GM13976 (cell line): ENCODE measurements at regions not wholly inside any gene's neighbourhood (a gene's known extent, or its start where the extent isn't known, plus 50 kb on each side); places are given as distances from the start of the nearest gene placed in this dataset.

Source experiments
- DNase-seq: peaks from one replicate; pipeline ENCODE4 v3.0.0; 2012; ENCODE audit warnings: low spot score
- in situ Hi-C: fragments of 300-500 bp; cut with MboI; formaldehyde crosslinking; loops from one replicate; pipeline ENCODE4 v1.12.0; 2022; ENCODE audit warnings: low sequenced_read_pairs, mixed read lengths, inconsistent platforms; ENCODE audit not compliant: unreplicated experiment
- TF ChIP-seq, protein P1 (sequence below): IDR thresholded peaks from 2 replicates; pipeline ENCODE4 v1.5.1; 2012; ENCODE audit warnings: borderline replicate concordance, mild to moderate bottlenecking; ENCODE audit not compliant: insufficient read depth; ENCODE audit errors: extremely low read depth, missing control alignments, control extremely low read depth

DNA sequence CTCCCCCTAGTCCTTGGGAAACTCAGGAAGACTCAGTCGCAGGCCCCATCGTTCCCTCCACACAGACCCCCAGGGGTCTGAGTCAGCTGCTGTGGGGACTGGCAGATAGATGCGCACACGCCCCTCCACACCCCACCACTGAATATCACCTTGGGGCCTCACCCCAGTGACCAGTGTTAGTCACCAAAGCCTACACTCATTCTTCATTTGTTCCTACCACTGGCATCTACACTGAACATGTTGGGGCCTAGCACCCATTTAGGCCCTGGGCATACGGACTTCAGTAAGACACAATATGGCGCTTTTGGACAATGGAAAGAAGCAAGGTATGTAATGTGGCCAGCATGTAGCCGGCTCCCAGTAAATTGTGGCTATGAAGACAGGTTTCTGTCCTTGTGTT is 154.1 kb upstream of the PJA1 start:
- peak; percentile 3 for DNase-seq
- in situ Hi-C loops, result no loop called here
- TF ChIP-seq, protein P1, sequence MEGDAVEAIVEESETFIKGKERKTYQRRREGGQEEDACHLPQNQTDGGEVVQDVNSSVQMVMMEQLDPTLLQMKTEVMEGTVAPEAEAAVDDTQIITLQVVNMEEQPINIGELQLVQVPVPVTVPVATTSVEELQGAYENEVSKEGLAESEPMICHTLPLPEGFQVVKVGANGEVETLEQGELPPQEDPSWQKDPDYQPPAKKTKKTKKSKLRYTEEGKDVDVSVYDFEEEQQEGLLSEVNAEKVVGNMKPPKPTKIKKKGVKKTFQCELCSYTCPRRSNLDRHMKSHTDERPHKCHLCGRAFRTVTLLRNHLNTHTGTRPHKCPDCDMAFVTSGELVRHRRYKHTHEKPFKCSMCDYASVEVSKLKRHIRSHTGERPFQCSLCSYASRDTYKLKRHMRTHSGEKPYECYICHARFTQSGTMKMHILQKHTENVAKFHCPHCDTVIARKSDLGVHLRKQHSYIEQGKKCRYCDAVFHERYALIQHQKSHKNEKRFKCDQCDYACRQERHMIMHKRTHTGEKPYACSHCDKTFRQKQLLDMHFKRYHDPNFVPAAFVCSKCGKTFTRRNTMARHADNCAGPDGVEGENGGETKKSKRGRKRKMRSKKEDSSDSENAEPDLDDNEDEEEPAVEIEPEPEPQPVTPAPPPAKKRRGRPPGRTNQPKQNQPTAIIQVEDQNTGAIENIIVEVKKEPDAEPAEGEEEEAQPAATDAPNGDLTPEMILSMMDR, result no peak

DNA sequence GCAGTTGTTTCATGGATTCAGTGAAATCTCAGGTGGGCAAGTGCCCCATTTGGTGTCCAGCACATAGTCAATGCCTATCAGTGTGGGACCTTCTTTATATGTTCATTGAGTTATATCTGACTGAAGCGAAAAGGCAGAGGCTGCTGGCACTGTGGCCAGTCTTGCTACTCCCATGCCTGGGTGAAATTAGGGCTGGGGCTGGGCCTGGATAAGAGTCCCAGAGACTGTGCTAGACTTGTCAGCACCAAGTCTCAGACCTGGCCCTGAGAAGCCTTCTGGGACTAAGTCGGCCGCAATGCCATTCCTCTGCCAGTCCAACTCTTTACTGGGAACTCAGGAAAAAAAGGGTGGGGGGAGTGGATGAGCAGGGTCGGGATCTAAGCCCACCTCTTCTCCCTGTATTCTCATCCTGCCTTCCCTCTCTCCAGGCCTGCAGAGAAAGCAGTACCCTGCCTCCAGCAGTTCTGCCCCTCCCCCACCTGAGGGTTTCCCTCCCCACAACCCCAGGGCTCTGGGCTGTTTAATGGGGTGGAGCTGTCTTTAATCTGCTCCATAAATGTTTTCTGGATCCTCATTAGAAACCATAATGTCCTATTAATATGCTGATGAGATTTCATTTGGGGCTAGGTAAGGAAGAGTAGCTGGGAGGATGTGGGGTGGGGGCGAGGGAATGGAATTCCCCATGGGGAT is 153.5 kb upstream of the PJA1 start:
- TF ChIP-seq, protein P1, result no peak
- DNase-seq, result no peak
- in situ Hi-C loops, result no loop called here

DNA sequence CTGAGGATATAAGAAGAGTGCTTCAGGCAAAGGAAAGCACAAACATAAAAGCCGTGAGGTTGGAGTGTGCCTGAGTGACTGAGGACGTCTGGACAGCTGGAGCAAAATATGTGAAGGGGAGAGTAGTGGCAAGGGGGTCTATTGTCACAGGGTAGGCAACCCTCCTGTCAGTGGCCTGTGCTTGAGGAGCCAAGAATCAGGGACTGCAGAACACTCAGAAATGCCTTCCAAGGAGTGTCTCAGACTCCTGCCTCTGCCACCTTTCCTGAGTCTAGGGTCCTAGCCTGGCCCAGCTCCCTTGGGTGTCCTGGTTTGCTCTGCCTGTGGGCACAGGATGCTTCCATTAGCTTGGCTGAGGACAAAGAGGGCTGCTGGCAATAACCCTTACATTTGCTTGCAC is 152.5 kb upstream of the PJA1 start:
- TF ChIP-seq, protein P1, result no peak
- in situ Hi-C loops, result no loop called here
- DNase-seq, result no peak

DNA sequence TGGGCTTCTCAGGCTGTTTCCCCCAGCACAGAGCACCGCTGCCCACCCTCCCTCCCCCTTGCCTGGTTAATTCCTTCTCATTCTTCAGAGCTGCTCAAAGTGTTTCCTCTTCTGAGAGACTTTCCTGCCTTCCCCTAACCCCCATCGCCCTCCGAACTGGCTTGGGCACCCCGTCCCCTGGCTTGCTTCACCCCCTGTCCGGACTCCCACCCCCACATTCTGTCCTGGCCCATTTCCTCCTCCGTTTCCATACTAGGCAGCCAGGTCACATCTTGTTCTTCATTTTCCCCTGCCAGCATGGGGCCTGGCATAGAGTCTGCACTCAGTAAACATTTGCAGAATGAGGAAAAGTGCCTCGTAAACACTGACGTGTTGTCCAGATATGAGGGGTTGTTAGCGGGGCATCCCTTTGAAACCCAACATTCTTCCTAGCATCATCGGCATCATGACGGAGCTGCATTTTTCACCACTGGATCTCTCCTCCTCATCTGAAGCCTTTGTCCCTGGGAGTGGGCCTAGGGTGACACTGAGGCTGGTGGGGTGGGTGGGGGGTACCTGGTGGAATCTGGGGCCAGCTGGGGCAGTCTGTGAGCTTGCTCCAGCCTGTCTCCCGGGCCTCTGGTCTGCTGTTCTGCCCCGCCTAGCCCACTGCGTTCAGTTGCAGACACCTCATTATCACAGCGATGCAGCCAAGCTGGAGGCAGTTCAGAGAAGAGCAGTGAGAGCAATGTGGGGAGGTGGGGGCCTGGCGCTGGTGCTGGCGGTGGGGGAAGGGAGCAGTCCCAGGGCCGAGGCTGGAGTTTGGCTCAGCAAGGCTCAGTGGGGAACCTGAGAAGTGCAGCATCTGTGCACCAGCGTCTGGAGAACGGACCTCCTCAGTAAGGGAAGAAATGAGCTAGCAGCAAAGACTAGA is 149.4 kb upstream of the PJA1 start:
- TF ChIP-seq, protein P1, result no peak
- in situ Hi-C loops, result no loop called here
- DNase-seq, result no peak

DNA sequence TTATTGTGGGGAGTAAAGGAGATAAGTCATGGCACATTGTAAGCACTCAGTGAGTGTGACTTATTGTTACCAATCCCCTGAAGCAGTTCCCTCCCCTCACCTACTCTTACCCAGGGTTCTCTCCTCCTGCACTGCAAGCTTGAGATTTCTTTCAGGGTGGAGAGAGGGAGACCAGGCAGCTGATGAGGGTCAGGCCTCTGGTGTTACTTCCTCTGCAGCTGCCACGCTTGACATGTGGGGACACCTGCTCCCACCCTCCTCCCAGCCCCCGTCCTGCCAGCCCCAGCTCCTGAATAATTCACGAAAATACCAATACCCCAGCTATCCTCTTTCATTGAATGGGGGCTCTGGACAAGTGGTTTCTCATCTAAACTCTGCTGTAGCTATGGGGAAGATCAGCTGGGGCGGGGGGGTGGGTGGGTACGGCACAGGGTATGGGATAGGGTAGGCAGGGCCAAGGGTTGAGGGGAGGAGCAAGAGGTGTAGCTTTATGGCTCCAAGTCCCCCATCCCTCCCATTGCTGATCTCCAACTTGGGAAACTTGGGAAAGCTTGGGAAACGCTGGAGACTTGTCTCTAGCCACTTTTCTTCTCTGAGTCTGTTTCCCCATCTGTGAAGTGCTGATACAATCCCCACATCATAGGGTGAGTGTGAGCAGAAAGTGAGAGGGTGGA is 148.5 kb upstream of the PJA1 start:
- DNase-seq, result no peak
- TF ChIP-seq, protein P1, result no peak
- in situ Hi-C loops, result no loop called here

DNA sequence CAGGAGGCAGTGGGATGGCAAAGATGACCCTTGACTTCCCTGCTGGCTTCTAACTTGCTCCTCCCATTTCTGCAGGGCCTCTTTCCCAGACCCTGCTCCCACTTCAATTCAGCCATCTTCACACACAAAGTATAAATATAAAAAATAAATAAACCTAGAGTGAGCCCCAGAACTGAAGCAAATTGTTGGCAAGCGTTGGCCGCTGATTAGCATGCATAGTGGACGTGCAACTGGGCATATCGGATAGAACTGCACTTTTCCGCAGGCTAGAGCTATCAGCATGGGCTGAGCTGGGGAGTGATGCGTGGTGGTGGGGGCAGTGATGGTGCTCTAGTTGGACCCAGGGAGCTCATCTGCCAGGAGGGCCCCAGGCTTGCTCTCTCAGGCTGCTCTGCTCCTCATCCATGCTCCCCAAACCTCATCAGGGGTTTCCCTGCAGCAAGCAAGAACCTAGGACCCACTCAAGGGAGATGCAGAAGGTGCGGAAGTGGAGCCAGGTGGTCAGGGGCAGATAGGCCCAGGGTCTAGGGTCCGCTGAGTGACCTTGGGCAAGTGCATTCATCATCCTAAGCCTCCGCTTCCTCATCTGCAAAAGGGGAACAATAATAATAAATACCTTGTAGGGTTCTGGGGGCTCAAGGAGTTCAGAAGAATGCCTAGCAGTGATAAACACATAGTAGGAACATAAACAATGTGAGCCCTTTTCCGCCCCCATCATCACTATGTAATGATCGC is 146.8 kb upstream of the PJA1 start:
- in situ Hi-C loops, result no loop called here
- TF ChIP-seq, protein P1, result no peak
- no peak for DNase-seq
